SK-N-DZ (cell line): ENCODE measurements at regions not wholly inside any gene's neighbourhood (a gene's known extent, or its start where the extent isn't known, plus 50 kb on each side); places are given as distances from the start of the nearest gene placed in this dataset.
"Not testable (repeated sequence)": the region's sequence is repeated elsewhere in the genome, so short reads cannot be mapped to it uniquely, and the experiment has no call there.

ENCODE experiments used
- DNase-seq: peaks from one replicate; pipeline ENCODE4 v3.0.0-alpha.2; 2015; ENCODE audit warnings: low spot score

- no peak for DNase-seq
Measured at GRCh38 chr22:49351761-49352227, 475.9 kb downstream of the BRD1 start.

- DNase-seq = no peak
Measured at GRCh38 chr22:49350441-49351121, 477.1 kb downstream of the BRD1 start.

DNA sequence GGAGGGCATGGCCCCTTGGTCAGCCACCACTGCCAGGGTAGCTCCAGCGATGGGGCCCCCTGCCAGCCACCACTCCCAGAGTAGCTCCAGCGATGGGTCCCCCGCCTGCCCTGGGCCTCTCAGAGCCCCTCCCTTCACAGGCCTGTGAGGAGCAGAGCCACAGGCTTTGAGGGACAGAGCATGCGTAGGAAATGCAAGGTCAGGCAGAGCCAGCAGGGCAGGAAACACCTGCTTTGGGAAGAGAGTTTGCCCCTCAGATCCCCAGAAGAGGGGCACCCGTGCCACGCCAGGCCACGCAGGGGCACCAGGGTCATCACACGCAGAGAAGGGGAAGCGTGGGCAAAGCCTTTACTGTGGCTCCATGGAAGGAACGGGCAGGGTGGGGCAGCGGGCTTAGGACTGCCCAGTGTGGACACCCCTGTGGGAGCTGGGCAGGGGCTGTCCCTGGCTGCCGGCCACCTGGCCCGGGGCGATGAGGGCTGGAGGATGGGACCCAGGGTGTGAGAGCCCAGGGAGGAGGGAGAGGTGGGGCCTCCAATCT, 477.8 kb downstream of the BRD1 start:
- no peak for DNase-seq

GRCh38 chr22:49349181-49349835, 478.4 kb downstream of the BRD1 start:
- no peak for DNase-seq

GRCh38 chr22:49348631-49349030, 479.0 kb downstream of the BRD1 start:
- DNase-seq = no peak

DNA sequence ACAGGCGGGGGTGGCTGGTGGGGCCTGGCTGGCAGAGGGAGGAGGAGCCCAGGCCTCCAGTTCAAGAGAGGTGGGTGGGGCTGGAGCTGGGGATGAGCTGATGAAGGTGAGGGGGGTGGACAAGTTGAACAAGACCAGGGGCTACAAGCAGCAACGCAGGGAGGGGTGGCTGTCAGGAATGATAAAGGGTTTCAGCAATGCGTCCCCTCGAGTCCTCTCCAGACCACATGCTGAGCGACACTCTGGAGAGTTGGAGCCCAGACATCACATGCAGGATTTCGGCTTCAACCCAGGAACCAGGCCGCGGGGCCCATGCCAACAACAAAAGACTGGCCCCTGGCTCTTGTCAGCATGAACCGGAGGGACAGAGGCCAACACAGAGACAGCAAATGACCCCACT, 480.3 kb downstream of the BRD1 start:
- DNase-seq = no peak

GRCh38 chr22:49345896-49346295, 481.8 kb downstream of the BRD1 start:
- DNase-seq = no peak

DNA sequence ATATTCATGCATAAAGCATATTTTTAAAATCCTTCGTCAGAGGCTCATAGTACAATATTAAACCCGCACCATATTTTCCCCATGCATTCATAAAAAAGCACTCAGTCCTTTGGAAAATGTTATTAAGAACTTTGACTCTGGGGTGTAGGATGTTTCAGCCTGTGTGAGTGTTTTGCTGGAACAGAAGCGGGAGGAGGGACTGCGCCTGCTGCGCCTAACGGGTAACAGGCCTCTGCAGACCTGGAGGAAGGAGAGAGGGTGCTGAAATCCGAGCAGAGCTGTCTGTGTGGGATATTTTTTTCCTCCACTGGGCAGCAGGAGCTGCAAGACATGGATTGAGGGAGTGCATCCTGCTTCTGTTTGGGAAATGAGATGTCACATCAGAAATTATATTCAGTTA, 483.0 kb downstream of the BRD1 start:
- no peak for DNase-seq

DNA sequence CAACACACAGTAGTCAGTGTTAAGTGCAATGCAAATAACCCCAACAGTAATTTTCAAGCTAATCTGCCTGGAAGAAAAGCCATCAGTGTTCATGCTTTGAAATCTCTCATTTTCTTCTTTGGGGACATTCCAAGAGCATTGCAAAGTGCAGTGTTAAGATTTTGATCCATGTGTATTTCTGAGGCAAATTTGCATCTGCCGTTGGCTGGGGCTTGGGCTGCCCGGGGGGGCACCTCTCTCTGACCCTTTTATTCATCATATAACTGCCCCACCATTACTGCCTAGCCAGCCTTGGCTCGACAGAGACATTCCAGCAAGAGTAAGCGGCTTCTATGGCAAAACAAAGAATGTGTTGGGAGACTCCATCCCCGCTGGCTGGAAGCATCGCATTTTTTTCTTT, 483.5 kb downstream of the BRD1 start:
- no peak for DNase-seq

DNA sequence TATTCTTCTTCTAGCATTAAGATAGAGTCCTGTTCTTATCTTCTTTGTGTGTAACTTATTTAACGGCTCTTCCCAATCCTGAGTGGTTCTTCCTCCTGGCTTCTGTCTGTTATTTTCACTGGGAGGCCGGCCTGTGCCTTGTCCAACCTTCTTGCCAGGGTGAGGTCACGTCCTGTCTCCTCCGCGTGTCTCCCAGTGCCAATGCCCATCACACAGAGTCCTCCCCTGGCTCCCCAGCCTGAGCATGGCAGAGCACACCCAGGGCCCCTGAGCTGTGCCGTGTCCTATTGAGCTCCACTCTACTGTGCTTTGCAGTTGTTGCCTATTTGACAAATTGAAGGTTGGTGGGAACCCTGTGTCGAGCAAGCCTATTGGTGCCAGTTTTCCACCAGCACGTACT, 487.3 kb downstream of the BRD1 start:
- no peak for DNase-seq

DNA sequence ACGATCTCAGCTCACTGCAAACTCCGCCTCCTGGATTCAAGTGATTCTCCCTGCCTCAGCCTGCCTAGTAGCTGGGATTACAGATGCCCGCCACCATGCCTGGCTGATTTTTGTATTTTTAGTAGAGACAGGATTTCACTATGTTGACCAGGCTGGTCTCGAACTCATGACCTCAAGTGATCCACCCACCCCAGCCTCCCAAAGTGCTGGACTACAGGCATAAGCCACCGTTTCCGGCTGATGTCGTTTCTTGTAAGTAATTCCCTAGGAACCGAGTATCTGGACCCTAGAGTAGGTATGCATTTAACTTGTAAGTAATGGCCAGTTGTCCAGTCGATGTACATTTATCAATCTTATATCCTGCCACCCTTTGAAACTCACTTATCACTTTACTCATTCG, 491.2 kb downstream of the BRD1 start:
- not testable (repeated sequence) for DNase-seq

DNA sequence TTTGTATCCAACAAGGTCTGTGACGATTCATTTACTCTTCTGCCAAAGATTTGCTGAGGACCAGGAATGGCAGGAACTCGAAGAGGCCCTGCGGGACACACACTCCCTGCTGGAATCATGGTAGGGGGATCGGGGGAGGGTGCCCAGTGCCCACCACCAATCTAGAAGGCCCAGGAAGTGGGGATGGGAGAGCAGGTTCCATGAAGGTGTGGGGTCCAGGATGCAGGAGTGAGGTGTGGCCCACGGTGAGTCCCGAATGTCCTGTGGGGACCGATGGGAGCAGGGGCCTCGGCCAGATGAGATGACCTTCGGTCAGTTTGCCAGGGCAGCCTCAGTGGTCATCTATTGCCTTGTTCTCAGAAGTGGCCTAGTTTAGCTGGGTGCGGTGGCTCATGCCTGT, 492.7 kb downstream of the BRD1 start:
- no peak for DNase-seq

GRCh38 chr22:49334449-49334789, 493.3 kb downstream of the BRD1 start:
- no peak for DNase-seq

GRCh38 chr22:49333206-49333605, 494.5 kb downstream of the BRD1 start:
- no peak for DNase-seq

DNA sequence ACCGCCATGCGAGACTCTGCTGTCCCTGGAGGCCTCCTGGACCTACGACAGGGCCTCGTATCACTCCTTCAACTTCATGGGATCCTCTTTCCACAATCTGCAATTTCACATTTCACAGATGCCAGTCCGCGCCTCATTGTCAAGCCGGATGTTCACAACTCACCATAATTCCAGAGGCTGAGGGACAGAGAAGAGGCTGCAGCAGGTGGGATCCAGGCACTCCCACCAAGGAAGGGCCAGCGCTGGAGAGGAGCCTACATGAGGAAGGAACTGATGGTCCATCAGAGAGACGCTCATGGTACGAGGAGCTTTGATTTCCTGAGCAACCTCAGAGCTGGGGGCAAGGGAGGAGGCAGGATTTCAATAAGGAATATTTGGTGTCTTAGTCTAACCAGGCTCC, 495.0 kb downstream of the BRD1 start:
- no peak for DNase-seq

- no peak for DNase-seq
Measured at GRCh38 chr22:49331878-49332277, 495.8 kb downstream of the BRD1 start.

DNA sequence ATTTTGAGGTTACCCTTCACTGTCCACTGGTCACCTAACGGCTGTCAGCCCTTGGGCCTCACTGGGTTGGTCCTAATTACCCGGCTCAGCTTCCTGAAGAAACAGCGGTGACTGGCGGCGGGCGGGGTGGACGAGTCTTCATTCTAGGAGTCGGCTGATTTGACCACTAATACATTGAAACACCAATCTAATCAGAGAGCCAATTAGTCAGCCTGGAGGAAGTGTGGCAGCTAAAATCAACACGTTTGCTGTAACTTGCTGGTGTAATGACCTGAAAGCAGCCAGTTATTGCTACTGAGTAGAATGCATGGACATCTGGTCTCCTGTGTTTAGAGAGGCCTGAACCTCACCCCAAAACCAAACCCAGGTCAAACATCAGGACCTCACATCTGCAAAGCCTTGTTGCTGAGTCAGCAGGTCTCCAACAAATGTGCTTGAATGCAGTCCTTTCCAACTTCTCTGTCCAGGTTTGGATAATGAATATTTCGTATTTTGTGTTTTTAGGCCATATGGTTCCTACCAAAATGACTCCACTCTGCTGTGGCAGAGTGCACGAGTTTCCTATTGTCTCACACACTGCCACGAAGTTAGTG, 496.4 kb downstream of the BRD1 start:
- DNase-seq = no peak

DNA sequence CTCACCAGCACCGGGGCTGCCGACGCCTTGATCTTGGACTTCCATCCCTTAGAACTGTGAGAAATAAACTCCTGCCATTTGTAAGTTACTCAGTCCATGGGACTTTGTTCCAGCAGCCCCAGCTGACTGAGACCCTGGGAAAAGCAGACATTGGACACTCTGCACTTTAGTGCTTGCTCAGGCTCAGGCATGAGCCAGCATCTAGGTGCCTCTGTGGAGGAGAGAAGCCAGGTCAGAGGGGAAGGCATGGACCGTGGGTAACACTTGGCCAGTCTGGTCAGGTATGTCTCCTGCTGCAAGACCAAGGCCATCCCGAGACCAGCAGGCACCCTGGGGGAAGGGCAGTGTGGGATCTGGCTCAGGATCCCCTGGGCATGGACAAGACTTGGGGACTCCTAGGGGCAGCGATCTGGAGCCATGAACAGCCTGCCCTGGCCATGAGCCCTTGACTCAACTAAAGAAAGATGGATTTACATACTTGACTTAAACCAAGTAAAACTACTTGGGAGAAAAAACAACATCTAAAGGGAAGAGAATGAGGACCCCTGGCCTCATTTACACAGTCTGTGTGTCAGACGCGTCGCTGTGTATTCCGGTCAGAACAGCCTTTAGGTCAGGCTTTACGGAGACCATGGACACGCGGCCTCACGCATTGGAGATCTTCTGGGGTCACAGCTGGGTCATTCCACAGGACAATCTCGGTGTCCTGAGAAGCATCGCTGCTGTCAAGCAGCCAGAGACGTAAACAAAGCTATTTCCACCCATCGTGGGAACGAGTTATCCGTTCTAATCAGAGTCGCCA, 497.1 kb downstream of the BRD1 start:
- no peak for DNase-seq

DNA sequence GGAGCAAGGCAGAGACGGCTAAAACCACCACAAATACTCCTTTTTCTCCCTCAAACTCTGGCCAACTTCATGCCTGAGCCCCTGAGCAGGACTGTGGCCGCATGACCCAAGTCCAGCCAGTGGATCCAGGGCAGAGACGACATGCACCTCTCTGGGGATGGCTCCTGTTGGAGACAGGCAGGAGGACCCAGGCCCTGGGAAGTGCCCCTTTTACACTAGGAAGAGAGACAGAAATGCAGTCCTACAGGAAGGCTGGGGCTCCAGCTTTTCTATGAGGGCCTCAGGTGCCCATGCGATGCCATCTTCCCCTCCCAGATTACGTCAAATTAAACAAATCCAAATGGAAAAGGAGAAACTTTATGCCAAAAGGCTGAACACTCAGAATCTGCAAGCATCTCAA, 498.0 kb downstream of the BRD1 start:
- DNase-seq = no peak

DNA sequence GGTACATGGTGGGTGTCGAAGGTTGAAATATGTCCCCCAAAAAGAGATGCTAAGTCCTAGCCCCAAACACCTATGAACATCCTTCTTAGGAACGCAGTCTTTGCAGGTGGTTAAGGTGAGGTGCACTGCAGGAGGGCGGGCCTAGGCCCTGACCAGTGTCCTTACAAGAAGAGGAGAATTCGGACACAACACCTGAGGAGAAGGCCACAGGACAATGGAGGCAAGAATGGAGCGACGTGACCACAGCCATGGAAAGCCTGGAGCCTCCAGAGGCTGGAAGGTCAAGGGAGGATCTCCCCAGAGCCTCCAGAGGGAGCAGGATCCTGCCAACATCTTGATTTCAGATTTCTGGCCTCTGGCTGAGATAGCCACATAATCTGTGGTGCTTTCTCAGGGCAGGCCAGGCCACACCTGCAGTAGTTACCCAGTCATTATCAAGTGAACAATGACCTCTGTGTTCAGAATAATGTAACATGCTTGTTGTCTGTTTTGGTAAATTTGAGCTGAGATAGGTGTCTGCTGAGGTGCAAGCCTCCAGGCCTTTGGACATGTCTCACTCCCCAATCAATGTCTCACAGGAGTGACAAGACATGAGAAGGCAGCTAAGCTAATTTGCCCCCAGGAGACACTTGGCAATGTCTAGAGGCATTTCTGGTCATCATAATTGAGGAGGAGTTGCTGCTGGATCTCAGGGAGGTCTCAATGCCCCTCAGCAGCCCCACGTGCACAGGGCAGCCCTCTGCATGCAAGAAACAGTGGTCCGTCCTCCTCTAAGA, 498.9 kb downstream of the BRD1 start:
- no peak for DNase-seq

DNA sequence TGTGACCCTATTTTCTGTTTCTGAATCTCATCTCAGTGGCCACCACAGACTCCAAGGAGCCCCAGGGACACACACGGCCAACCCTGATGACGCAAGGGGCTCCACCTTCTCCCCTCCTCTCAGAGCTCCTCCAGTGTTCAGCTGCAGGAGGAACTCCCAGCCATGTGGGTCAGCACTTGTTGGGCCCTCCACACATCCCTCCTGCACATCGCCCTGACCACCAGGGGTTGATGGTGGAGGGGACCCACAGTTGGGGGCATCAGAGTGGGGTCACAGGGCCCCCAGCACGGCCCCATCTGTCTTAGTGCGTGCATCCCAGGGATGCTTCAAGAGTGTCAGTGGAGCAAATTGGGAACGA, 499.6 kb downstream of the BRD1 start:
- DNase-seq = no peak
